SK-N-MC (cell line): ENCODE measurements at regions not wholly inside any gene's neighbourhood (a gene's known extent, or its start where the extent isn't known, plus 50 kb on each side); places are given as distances from the start of the nearest gene placed in this dataset.

Experiments
- EZH2 ChIP-seq: fragments of 200-600 bp; sonication (generic); IDR thresholded peaks from one replicate; pipeline ENCODE4 v1.6.1; 2017; ENCODE audit warnings: antibody characterized with exemption
- FOXP2 ChIP-seq: optimal IDR thresholded peaks from 2 replicates; pipeline ENCODE3; 2011; ENCODE audit warnings: mild to moderate bottlenecking, moderate library complexity; ENCODE audit not compliant: insufficient read depth; ENCODE audit errors: extremely low read length, control extremely low read depth
- POLR2AphosphoS5 ChIP-seq: IDR thresholded peaks from 2 replicates; pipeline ENCODE4 v1.6.1; 2012; ENCODE audit warnings: mild to moderate bottlenecking, low read depth, low read length, borderline replicate concordance

DNA sequence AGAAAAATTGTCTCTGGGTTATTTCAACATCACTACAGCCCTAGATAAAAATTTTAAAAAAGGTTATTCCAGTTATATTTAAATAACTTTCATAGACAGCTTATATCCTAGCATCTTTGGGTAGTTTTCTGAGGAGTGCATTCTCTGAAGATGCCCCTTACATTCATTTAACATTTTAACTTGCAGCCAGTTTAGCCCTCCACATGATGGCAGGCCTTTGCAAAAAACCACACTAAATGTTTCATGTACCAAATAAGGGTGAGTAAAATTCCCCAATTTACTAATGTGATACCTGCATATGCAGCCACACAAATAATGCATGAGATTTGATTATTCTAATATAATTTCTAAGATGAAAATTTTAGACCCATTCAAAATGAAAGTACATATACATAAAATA is 108.4 kb upstream of the ZWINT start:
- no peak for TF ChIP-seq EZH2
- no peak for TF ChIP-seq POLR2AphosphoS5
- TF ChIP-seq FOXP2, result no peak
